ENCODE measurements at regions not wholly inside any gene's neighbourhood (a gene's known extent, or its start where the extent isn't known, plus 50 kb on each side); places are given as distances from the start of the nearest gene placed in this dataset.

DNA sequence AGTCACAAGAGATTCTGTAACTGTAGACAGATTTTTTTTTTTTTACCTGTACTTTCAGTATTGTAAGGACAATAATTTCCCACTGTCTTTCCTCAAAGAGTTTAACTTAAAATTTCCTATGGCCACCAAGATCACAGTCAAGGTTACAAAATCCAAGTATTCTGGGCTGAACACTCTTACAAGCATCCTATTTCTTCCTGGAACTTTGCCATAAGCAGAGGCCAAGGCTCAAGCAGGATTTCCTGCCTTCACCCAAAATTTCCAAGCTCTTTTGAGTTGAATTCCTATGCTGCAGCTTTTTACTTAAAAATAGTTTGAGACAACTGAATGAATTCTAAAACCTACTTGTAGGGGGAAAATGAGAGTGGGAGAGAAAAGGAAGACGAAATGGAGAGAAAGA, 299.4 kb downstream of the ZNF516 start:
- no peak for DNase-seq (ENCODE audit: low spot score)

- DNase-seq (ENCODE audit: low spot score): no peak
These were observed 306.9 kb downstream of the ZNF516 start for GRCh38 chr18:76188097-76188496.

DNA sequence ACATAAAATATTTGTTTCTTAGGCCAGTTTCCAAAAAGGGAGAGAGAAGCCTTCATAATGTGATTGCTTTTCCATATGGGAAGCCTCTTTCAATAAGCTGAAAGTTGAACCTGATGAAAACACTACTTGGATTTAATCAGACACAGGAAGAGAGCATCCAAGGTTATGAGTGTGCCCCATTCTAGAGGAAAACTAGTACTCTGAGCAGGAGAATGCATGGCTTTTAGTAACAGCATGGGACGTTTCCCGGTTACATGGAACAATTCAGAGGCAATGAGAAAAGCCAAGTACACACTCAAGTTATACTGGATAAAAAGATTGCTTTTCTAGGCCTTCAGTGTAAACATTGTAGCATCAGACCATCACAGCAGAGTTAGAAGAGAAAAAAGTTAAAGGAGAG, 315.8 kb downstream of the ZNF516 start:
- DNase-seq (ENCODE audit: low spot score): no peak

DNA sequence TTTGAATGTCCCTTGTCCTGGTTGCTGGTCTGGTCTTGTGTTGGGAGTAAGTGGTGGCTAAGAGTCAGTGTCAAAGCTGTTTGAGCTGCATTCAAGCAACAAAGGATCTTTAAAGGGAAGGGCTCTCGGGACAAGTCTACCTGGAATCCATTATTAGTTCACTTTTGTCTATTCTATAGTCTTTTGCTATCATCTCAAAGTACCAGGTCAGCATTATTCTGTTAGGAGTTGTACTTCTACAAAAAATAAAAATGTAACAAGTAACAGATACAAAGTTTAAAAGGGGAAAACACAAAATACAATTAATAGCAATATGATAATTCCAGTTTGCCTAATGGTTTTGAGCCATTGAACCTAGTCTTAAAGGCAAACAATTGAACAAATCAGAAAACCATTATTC, 317.9 kb downstream of the ZNF516 start:
- no peak for DNase-seq (ENCODE audit: low spot score)

- no peak for DNase-seq (ENCODE audit: low spot score)
These were observed 320.6 kb downstream of the ZNF516 start for GRCh38 chr18:76174451-76174850.

DNA sequence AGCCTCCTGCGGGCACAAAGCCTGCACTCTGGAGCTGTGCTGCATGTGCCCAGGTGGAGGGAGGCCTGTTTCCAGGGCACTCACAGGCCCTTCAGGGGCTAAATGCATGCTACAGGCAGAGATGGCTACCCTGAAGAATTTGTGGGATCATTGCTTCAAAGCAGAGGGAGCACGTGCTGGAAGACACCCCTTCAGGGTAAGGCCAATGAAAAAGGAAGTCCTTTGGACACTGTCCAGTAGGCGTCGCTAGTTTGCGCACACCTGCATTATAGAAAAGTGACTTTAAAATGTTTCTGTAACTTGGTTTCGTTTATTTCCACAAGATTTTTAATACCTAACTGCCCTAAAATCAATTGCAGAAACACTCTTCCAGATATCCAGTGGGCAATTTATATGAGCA, 325.3 kb downstream of the ZNF516 start:
- DNase-seq (ENCODE audit: low spot score): no peak

DNA sequence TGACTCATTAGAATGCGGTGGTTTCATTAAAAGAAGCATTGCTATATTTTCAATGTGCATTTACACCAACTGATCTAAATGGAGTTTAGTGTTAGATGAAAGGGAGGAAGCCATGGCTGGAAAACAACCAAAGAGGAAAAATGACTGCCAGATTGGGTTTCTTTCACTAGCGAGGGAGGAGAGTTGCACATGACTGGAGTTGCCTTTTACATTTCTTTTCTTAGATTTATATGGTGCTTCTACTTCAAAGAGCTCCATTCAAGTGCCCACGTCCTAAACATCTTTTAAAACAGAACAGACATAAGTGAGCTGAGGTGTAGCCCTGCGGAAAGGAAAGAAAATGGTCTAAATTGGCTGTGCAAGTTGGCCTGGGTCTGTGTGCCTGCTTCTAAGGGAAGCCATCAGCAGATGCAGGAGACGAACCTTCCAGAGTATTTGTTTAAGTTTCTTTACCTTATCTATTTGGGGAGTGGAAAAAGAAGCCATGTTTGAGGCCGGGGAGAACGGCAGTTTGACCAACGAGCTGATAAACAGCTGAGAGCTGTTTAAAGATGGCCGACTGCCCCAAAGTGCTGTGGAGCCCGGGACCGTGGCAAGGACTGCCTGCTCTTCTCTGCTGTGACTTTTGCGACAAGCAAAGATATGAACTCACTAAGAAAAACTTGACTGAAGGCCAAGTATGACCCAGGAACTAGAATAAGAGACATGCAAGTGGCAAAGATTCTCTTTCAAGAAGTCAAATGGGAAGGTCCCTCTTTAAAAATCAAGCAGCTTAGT, 327.0 kb downstream of the ZNF516 start:
- DNase-seq (ENCODE audit: low spot score): no peak

DNA sequence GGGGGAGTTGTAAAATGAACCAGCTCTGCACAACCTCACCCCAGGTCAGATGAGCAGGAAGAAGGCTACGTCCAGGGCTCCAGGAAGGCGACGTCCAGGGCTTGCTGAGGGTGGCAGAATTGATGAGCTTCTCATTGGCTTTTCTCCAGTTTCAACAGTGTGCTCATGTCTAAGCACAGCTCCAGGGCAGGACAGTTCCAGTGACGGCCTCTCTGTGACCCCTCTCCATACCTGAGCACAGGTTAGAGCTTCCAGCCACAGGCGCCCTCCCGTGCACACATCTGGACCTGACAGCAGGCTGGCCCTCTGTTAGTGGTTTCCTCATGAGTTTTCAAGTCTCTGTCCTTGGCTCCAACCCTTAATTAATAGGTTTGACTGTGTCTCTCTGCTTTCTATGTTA, 327.6 kb downstream of the ZNF516 start:
- DNase-seq (ENCODE audit: low spot score): no peak

- no peak for DNase-seq (ENCODE audit: low spot score)
These were observed 332.2 kb downstream of the ZNF516 start for GRCh38 chr18:76162886-76163285.

- DNase-seq (ENCODE audit: low spot score): no peak
These were observed 333.1 kb downstream of the ZNF516 start for GRCh38 chr18:76161983-76162382.

DNA sequence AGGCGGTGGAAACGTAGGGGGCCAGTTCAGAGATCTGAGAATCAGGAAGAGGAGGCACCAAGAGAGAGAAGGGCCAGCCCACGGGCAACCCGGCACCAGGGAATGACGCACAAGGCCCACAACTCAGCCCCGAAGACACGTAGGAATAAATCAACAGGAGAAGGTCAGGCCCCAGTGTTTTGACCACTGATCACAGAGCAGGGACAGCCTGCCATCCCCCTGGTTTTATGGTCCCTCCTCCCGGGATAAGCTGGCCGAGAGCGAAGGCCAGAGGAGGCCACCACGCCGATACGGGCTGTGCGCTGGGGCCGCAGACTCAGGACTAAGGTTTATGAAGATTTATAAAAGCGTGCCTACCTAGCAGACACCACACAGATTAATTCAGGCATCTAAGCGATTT, 341.4 kb downstream of the ZNF516 start:
- DNase-seq (ENCODE audit: low spot score): no peak

DNA sequence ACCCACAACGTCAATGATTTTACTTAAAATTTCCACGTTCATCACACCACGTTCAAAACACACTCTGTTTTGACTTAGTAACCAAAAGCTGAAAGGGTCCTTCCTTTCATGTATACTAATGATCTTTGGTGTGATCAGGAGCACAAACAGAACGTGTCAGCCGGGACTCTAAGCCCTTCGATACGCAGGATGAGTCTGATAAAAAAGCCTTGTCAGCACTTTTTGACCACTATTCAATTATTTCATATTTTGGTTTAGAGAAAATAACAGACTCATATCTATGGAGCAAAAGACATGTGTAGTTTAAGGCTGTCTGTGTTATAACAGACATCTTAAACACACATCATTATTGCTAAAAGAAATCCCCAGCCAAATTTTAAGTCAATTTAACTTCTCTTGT, 345.3 kb downstream of the ZNF516 start:
- no peak for DNase-seq (ENCODE audit: low spot score)

DNA sequence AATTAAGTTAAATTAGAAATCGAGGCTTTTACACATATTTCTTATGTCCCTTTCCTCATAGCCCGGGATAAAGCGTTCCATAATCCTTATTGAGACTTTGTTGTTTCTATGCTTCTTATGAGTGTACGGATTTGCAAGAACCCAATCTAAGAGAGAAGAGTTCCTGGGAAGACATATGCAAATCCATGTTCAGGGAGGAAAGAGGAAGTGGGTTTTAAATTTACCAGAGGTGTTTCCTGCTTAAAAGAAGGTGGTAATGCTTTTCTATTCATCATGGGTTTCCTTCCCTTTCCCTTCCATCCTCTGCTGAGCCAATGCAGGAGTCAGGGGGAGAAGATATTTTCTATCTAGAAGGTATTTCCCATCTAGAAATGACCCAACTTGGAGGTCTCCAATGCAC, 345.8 kb downstream of the ZNF516 start:
- DNase-seq (ENCODE audit: low spot score): no peak

GRCh38 chr18:76145521-76146376, 349.3 kb downstream of the ZNF516 start:
- DNase-seq (ENCODE audit: low spot score): no peak

- DNase-seq (ENCODE audit: low spot score): no peak
These were observed 350.2 kb downstream of the ZNF516 start for GRCh38 chr18:76144844-76145243.

- no peak for DNase-seq (ENCODE audit: low spot score)
These were observed 352.4 kb downstream of the ZNF516 start for GRCh38 chr18:76142611-76143010.

DNA sequence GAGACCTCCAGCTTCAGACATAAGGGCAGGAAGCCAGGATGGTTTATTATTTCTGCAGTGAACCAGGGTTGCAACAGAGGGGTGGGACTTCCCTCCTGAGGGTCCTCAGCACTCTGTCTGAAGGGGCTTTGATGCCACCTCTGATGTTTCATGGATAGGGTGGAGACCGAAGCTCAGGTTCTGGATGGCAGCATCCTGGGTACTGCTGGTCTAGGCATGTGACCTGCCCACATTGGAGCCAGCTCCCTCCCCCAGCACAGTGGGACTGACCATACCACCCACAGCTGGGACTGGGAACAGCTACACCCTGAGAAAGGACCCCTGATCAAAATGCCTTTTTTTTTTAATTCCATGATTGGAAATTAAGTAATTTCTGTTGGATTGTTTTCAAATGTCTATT, 355.2 kb downstream of the ZNF516 start:
- DNase-seq (ENCODE audit: low spot score): no peak

GRCh38 chr18:76137216-76137615, 357.8 kb downstream of the ZNF516 start:
- no peak for DNase-seq (ENCODE audit: low spot score)

DNA sequence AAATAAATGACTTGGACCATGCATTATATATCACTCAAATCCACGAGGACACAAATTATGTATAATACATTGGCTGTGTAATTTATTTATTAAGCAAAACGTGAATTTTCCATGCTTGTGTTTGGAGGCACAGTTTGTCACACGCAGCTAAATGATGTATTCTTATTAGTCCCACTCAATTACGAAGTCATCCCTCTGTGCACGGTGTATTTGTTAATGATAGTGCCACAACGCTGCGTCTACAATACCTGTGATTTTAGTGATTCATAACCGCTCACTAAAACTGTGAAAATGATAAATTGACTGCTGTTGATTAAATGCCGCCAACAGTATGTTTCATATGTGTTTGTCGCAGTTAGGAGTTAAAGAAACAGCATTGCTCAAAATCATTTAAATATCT, 358.3 kb downstream of the ZNF516 start:
- no peak for DNase-seq (ENCODE audit: low spot score)

DNA sequence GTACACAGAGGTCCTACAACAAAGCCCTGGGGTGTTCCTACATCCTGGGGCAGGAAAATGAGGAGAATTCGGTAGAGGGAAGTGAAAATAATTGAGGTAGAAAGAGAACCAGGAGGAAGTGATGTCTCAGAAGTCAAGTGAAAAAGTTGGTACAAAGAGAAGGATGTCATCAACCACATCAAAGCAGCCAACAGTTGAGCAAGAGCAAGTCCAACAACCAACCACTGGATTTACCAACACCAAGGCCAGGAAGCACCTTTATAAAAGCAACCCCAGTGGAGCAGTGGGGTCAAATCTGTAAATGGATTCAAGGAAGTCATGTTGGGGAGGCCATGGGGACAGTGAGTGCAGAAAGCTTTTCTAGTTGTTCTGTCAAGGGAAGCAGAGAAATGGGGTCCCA, 360.4 kb downstream of the ZNF516 start:
- DNase-seq (ENCODE audit: low spot score): no peak

DNA sequence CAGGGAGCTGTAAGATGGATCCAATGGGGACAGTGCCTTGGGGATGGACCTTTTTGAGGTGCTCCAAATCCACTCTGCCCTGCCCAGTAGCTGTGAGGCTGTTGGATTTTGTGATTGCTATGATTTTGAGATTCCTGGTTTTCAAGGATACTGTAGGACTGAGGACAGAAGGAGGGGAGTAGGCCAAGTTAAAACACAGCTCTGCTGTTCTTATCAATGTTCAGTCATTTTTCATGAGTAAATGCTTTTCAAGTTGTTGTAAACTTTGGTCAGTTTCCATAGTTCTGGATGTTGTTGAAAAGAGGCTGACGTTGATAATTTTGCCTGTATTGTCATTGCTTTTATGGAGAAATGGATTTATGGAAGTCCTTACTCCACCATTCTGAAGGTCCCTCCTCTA, 361.2 kb downstream of the ZNF516 start:
- no peak for DNase-seq (ENCODE audit: low spot score)

DNA sequence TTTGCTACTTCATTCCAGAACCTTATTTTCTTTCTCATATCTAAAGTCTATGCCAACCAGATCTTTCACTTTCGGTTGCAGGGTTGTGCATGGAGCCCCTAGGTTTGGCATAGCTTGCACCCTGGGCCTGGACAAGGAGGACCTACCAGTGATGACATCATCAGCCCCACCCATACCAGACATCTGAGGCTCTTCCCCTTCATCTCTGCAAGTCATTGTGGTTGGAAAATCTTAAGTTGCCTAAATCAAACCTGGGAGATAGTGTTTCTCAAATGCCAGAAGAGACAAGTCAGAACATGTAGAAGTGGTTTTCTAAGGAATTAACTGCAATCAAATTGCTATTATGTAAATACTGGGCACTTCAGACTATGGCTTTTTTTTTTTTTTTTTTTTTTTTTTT, 363.3 kb downstream of the ZNF516 start:
- DNase-seq (ENCODE audit: low spot score): peak; percentile 28

GRCh38 chr18:76130845-76131244, 364.2 kb downstream of the ZNF516 start:
- DNase-seq (ENCODE audit: low spot score): no peak

DNA sequence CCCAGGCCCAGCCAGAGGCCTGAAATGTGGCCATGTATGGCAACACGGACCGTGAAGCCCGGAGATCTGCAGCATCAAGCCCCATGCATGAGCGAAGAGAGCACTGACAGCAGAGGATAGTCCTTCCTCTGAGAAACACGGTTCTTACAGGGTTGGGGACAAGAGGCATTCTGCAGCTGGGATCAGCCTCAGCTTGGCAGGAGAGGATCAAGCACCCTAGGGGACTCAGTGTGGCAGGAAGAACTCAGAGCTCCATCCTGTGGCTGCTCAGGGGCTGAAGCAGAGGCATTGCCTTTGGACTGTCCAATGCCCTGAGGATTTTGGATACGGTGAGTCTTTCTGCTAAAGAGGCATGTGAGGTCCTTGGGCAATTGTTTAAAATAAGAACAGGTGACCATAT, 368.7 kb downstream of the ZNF516 start:
- no peak for DNase-seq (ENCODE audit: low spot score)

Data from activated CD4-positive, alpha-beta T cell treated with anti-CD3 and anti-CD28 coated beads, Interleukin-2, Interleukin-4, amounts not matched to agents 100 ng/mL and 50 ng/mL, durations not matched to agents 16 hours and 8 hours (primary cell).